HepG2 (cell line): ENCODE measurements at regions not wholly inside any gene's neighbourhood (a gene's known extent, or its start where the extent isn't known, plus 50 kb on each side); places are given as distances from the start of the nearest gene placed in this dataset.
A peak's percentile ranks its signal among the peaks of the same experiment; 100 is the strongest.

Experiments used
- ATAC-seq: fragments of 200-7000 bp; cut with Tn5 transposase; 3 replicates; pipeline ENCODE4 v1.9.1; 2020; ENCODE audit warnings: mild to moderate bottlenecking, moderate library complexity
- BruUV-seq: library from RNA; stranded (reverse); fragments of 400-500 nt; replicated peaks from 2 replicates; lab custom pipeline; 2021; lab: Mats Ljungman, UMichigan
- CTCF ChIA-PET: fragments of 300-600 bp; formaldehyde crosslinking; extraction: SDS; loops from one replicate; lab custom pipeline; 2021; ENCODE audit warnings: low total read pairs, inconsistent platforms, low intra/inter-chr PET ratio; lab: Yijun Ruan, JAX
- POLR2A ChIA-PET: fragments of 350-600 bp; sonication (Branson Sonifier 250); formaldehyde crosslinking; loops from one replicate; lab custom pipeline; 2020; ENCODE audit warnings: antibody characterized with exemption, inconsistent platforms; lab: Yijun Ruan, JAX
- DNase-seq: peaks from one replicate; pipeline ENCODE4 v3.0.0-alpha.2; 2015; ENCODE audit warnings: low spot score
- FAIRE-seq: peaks from 3 replicates; lab custom pipeline; 2011; peaks lifted over from hg19 to GRCh38; lab: Jason Lieb, UNC
- H2AFZ ChIP-seq: one replicate; pipeline ENCODE4 v1.6.1; 2011; ENCODE audit warnings: low read length, inconsistent platforms
- H3K27ac ChIP-seq: fragments of 300-600 bp; 3 replicates; pipeline ENCODE4 v1.8.0; 2011; ENCODE audit warnings: mixed run types, mild to moderate bottlenecking, mixed read lengths, low read length, inconsistent platforms; ENCODE audit not compliant: insufficient read depth; ENCODE audit errors: extremely low read length
- H3K27me3 ChIP-seq, 2 experiments: fragments of 200-600 bp in 1 of 2; 2 replicates in 1 of 2; 3 replicates in 1 of 2; pipeline versions ENCODE4 v1.6.0 to v1.8.0; 2011; ENCODE audit warnings: low read length in 2 of 2, mild to moderate bottlenecking in 2 of 2, moderate library complexity in 2 of 2, inconsistent platforms in 1 of 2; ENCODE audit not compliant: insufficient read depth in 2 of 2, control insufficient read depth in 1 of 2
- H3K36me3 ChIP-seq, 2 experiments: fragments of 200-600 bp in 1 of 2; replicated peaks in 1 of 2; 2 replicates in 1 of 2; 3 replicates in 1 of 2; pipeline versions ENCODE4 v1.5.1 to v1.8.0; 2011; ENCODE audit warnings: low read length in 2 of 2, inconsistent platforms in 1 of 2; ENCODE audit not compliant: insufficient read depth in 2 of 2, control insufficient read depth in 1 of 2
- H3K4me1 ChIP-seq: 2 replicates; pipeline ENCODE4 v1.5.1; 2012; ENCODE audit warnings: low read length, inconsistent platforms; ENCODE audit not compliant: insufficient read depth
- H3K4me2 ChIP-seq: 2 replicates; pipeline ENCODE4 v1.6.0; 2011; ENCODE audit warnings: low read depth, low read length, inconsistent platforms
- H3K4me3 ChIP-seq, 3 experiments: fragments of 200-600 bp in 1 of 3; sonication (generic), shearing (Covaris generic) in 1 of 3; replicated peaks in 1 of 3; 2 replicates each; pipeline ENCODE4 v1.5.1; 2011 to 2016; ENCODE audit warnings: low read length in 3 of 3, inconsistent platforms in 2 of 3, low read depth in 2 of 3, mild to moderate bottlenecking in 2 of 3, control low read depth in 1 of 3, mixed read lengths in 1 of 3; ENCODE audit not compliant: insufficient read depth in 1 of 3
- H3K79me2 ChIP-seq: one replicate; pipeline ENCODE4 v1.6.1; 2011; ENCODE audit warnings: low read length, inconsistent platforms; ENCODE audit not compliant: insufficient read depth
- H3K9ac ChIP-seq: 2 replicates; pipeline ENCODE4 v1.6.0; 2011; ENCODE audit warnings: mild to moderate bottlenecking, low read depth, low read length, inconsistent platforms; ENCODE audit not compliant: insufficient read depth
- H3K9me3 ChIP-seq: 2 replicates; pipeline ENCODE4 v1.5.1; 2012; ENCODE audit warnings: mild to moderate bottlenecking, low read length
- H4K20me1 ChIP-seq: 2 replicates; pipeline ENCODE4 v1.6.0; 2011; ENCODE audit warnings: inconsistent platforms, mild to moderate bottlenecking, low read length, moderate library complexity; ENCODE audit not compliant: insufficient read depth
- HBP1 ChIP-seq: IDR thresholded peaks from 2 replicates; pipeline ENCODE4 v1.6.1; 2016; ENCODE audit warnings: low read depth, control low read depth
- JUND ChIP-seq: sonication (generic); formaldehyde crosslinking; IDR thresholded peaks from 2 replicates; pipeline ENCODE4 v1.8.0; 2022; ENCODE audit warnings: mild to moderate bottlenecking, missing genetic modification reagents
- KMT2B ChIP-seq: IDR thresholded peaks from 2 replicates; pipeline ENCODE4 v1.6.1; 2016; ENCODE audit warnings: missing genetic modification reagents, missing compliant biosample characterization
- LCORL ChIP-seq, 2 experiments: fragments of 450-650 bp in 1 of 2; sonication (generic) in 1 of 2; formaldehyde crosslinking in 1 of 2; IDR thresholded peaks; 2 replicates each; pipeline versions ENCODE4 v1.5.0 to v1.6.1; 2017 to 2020; ENCODE audit warnings: antibody characterized with exemption in 1 of 2, missing genetic modification reagents in 1 of 2
- MIXL1 ChIP-seq: IDR thresholded peaks from 2 replicates; pipeline ENCODE4 v1.6.1; 2016
- ONECUT2 ChIP-seq: sonication (generic); formaldehyde crosslinking; IDR thresholded peaks from 2 replicates; pipeline ENCODE4 v1.4.0; 2020; ENCODE audit warnings: missing genetic modification reagents
- SALL2 ChIP-seq: sonication (generic); formaldehyde crosslinking; IDR thresholded peaks from 2 replicates; pipeline ENCODE4 v1.8.1; 2023; ENCODE audit warnings: mild to moderate bottlenecking, missing genetic modification reagents, inconsistent platforms
- SRF ChIP-seq: IDR thresholded peaks from 2 replicates; pipeline ENCODE4 v1.6.1; 2011; ENCODE audit warnings: mild to moderate bottlenecking, low read depth, low read length, moderate library complexity
- SRSF1 ChIP-seq: fragments of 200-400 bp; formaldehyde crosslinking; optimal IDR thresholded peaks from 2 replicates; pipeline ENCODE3; 2017; ENCODE audit warnings: mild to moderate bottlenecking, low read depth, low read length, moderate library complexity
- TSC22D2 ChIP-seq: sonication (generic); formaldehyde crosslinking; IDR thresholded peaks from 2 replicates; pipeline ENCODE4 v1.5.1; 2020; ENCODE audit warnings: missing genetic modification reagents, mild to moderate bottlenecking, borderline replicate concordance
- ZBTB37 ChIP-seq: sonication (generic); formaldehyde crosslinking; IDR thresholded peaks from 2 replicates; pipeline ENCODE4 v1.4.0; 2020; ENCODE audit warnings: mild to moderate bottlenecking, missing genetic modification reagents
- ZNF24 ChIP-seq: fragments of 450-650 bp; IDR thresholded peaks from 2 replicates; pipeline ENCODE4 v1.6.1; 2017; ENCODE audit warnings: antibody characterized with exemption, mild to moderate bottlenecking
- ZNF280B ChIP-seq: sonication (generic); formaldehyde crosslinking; IDR thresholded peaks from 2 replicates; pipeline ENCODE4 v1.5.0; 2020; ENCODE audit warnings: missing genetic modification reagents, mild to moderate bottlenecking, borderline replicate concordance
- ZSCAN12 ChIP-seq: sonication (generic); formaldehyde crosslinking; IDR thresholded peaks from 2 replicates; pipeline ENCODE4 v1.9.0; 2021; ENCODE audit warnings: mild to moderate bottlenecking, missing genetic modification reagents
- WGBS: methylation state at CpG from one replicate; pipeline ENCODE4 v1.1.6; 2017; ENCODE audit warnings: low lambda C conversion rate; 5-methylcytosine and 5-hydroxymethylcytosine counted together
- in situ Hi-C: cut with HindIII; loops from 2 replicates; pipeline ENCODE4 v1.10.0; 2017; ENCODE audit warnings: low pct_unique_long_range_greater_than_20kb; ENCODE audit not compliant: extremely low pct_ligation_motif_present
- intact Hi-C: fragments of 100-400 bp; cut with micrococcal nuclease; formaldehyde crosslinking; loops from one replicate; pipeline ENCODE4 v1.10.0; 2022; ENCODE audit not compliant: unreplicated experiment
- TF ChIP-seq, protein P1 (sequence below), 2 experiments: sonication (generic) in 1 of 2; formaldehyde crosslinking in 1 of 2; IDR thresholded peaks; 2 replicates each; pipeline versions ENCODE4 v1.5.1 to v1.6.1; 2011 to 2020; ENCODE audit warnings: borderline replicate concordance in 1 of 2, low read depth in 1 of 2, low read length in 1 of 2, mild to moderate bottlenecking in 1 of 2, missing genetic modification reagents in 1 of 2, moderate library complexity in 1 of 2

DNA sequence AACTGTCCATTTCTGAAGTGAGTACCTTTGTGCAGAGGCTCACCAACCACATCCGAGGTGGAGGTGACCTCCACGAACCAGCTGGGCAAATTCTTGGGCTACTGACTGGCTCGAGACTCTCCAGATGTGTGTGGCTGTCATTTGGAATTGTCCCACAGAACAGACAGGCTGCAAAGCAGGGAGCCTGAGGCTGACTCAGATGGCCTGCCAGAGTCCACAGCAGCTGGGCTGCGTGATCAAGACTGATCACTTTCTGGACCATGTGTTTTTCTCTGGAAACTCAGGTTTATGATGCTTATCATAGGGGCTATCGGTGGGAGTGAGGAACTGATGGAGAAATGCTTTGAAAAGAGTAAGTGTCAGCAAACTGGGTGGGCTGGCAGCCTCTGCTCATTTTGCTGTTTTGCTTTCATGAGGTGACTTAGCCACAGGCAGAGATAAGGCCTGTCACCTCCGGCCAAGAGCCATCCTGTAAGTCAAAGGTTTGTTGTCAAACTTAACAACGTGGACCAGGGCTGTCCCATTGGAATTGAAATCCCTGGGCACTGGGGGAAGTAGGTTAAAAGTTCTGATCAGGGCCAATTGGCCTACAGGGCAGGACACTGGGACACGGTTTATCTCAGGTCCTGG, 120.4 kb downstream of the LIPG start:
- no peak overlapping the region for H3K4me3 ChIP-seq
- H4K20me1 ChIP-seq, result no peaks in the 10 kb centered on the region
- H3K27ac ChIP-seq, result no peak overlapping the region
- peaks cover 0 to 5% of the 10 kb centered on the region in 2 experiments; a peak in 1 of 5 replicates for H3K27me3 ChIP-seq
- in situ Hi-C loops (no loop called here), intact Hi-C loops (no loop called here)
- H3K79me2 ChIP-seq, result no peaks in the 10 kb centered on the region
- no peak for FAIRE-seq
- H2AFZ ChIP-seq, result no peak overlapping the region
- H3K4me2 ChIP-seq, result peak overlapping the region; percentile 24; the same call in 1 of the 2 replicates
- POLR2A ChIA-PET, result no interaction called here
- CTCF ChIA-PET, result no interaction called here
- H3K36me3 ChIP-seq, result no peaks in the 10 kb centered on the region
- no TSS peak for BruUV-seq
- H3K9me3 ChIP-seq, result no peaks in the 10 kb centered on the region
- H3K9ac ChIP-seq, result no peak overlapping the region
- ATAC-seq, result peak; percentile 80
- DNase-seq, result no peak
- peaks cover 37% of the 10 kb centered on the region for H3K4me1 ChIP-seq
- WGBS, result 3% methylated on average over 5 of the region's 8 CpGs
- TF ChIP-seq SRF (no peak), HBP1 (CRISPR knock-in tag) (no peak), ONECUT2 (CRISPR knock-in tag) (no peak), ZBTB37 (CRISPR knock-in tag) (no peak), TSC22D2 (CRISPR knock-in tag) (no peak), ZNF24 (no peak), JUND (CRISPR knock-in tag) (no peak), MIXL1 (peak; percentile 59), ZSCAN12 (CRISPR knock-in tag) (no peak), SALL2 (CRISPR knock-in tag) (no peak), SRSF1 (no peak), ZNF280B (CRISPR knock-in tag) (no peak), KMT2B (CRISPR knock-in tag) (no peak), LCORL (IDR thresholded peaks at IDR 0.05) (no peak), LCORL (CRISPR knock-in tag; IDR thresholded peaks at IDR 0.05) (peak; percentile 47; the same call in 1 of the 2 replicates)
- TF ChIP-seq, protein P1, sequence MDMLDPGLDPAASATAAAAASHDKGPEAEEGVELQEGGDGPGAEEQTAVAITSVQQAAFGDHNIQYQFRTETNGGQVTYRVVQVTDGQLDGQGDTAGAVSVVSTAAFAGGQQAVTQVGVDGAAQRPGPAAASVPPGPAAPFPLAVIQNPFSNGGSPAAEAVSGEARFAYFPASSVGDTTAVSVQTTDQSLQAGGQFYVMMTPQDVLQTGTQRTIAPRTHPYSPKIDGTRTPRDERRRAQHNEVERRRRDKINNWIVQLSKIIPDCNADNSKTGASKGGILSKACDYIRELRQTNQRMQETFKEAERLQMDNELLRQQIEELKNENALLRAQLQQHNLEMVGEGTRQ (IDR thresholded peaks at IDR 0.05; ENCODE audit: low read depth, low read length), result no peak
- TF ChIP-seq, protein P1 (CRISPR knock-in tag; IDR thresholded peaks at IDR 0.05; ENCODE audit: borderline replicate concordance), result no peak
